Osteoblast (primary cell): ENCODE measurements at regions not wholly inside any gene's neighbourhood (a gene's known extent, or its start where the extent isn't known, plus 50 kb on each side); places are given as distances from the start of the nearest gene placed in this dataset.

Source experiments
- DNase-seq: peaks from one replicate; pipeline ENCODE4 v3.0.0; 2011; ENCODE audit warnings: low spot score, mixed read lengths; ENCODE audit not compliant: insufficient read length; ENCODE audit errors: missing footprints
- H2AFZ ChIP-seq: 2 replicates; pipeline ENCODE4 v1.6.0; 2011; ENCODE audit warnings: mild to moderate bottlenecking, low read length
- H3K27ac ChIP-seq: 2 replicates; pipeline ENCODE4 v1.5.1; 2011; ENCODE audit warnings: mild to moderate bottlenecking, low read depth, low read length, moderate library complexity
- H3K27me3 ChIP-seq: 2 replicates; pipeline ENCODE4 v1.6.0; 2012; ENCODE audit warnings: mild to moderate bottlenecking, control low read depth, inconsistent platforms, low read length, moderate library complexity; ENCODE audit not compliant: insufficient read depth
- H3K36me3 ChIP-seq: 2 replicates; pipeline ENCODE4 v1.5.1; 2011; ENCODE audit warnings: mild to moderate bottlenecking, low read length, control low read depth, moderate library complexity; ENCODE audit not compliant: insufficient read depth
- H3K4me1 ChIP-seq: 2 replicates; pipeline ENCODE4 v1.5.1; 2011; ENCODE audit warnings: mild to moderate bottlenecking, low read length, control low read depth, moderate library complexity; ENCODE audit not compliant: insufficient read depth
- H3K4me2 ChIP-seq: 2 replicates; pipeline ENCODE4 v1.6.0; 2011; ENCODE audit warnings: mild to moderate bottlenecking, low read length; ENCODE audit not compliant: insufficient read depth
- H3K4me3 ChIP-seq: fragments of 200-600 bp; sonication (generic); 3 replicates; pipeline ENCODE4 v1.5.1; 2012; ENCODE audit warnings: mild to moderate bottlenecking, low read length, inconsistent platforms; ENCODE audit not compliant: insufficient read depth
- H3K79me2 ChIP-seq: 2 replicates; pipeline ENCODE4 v1.6.0; 2012; ENCODE audit warnings: mild to moderate bottlenecking, low read length, control low read depth, inconsistent platforms; ENCODE audit not compliant: insufficient read depth
- H3K9me3 ChIP-seq: 2 replicates; pipeline ENCODE4 v1.5.1; 2011; ENCODE audit warnings: low read depth, low read length, control low read depth
- H4K20me1 ChIP-seq: 2 replicates; pipeline ENCODE4 v1.6.0; 2012; ENCODE audit warnings: mild to moderate bottlenecking, low read length, control low read depth; ENCODE audit not compliant: insufficient read depth
- TF ChIP-seq, protein P1 (sequence below): IDR thresholded peaks from 2 replicates; pipeline ENCODE4 v1.5.1; 2011; ENCODE audit warnings: mild to moderate bottlenecking, low read depth, low read length, moderate library complexity; ENCODE audit errors: extremely low read depth

- Histone ChIP-seq H3K79me2 (no peaks in the 10 kb centered on the region), H3K27ac (no peak overlapping the region), H3K27me3 (no peaks in the 10 kb centered on the region), H3K4me2 (no peak overlapping the region), H3K4me1 (no peaks in the 10 kb centered on the region), H3K4me3 (no peak overlapping the region), H2AFZ (no peak overlapping the region), H3K9me3 (peaks cover 5% of the 10 kb centered on the region), H3K36me3 (no peaks in the 10 kb centered on the region), H4K20me1 (no peaks in the 10 kb centered on the region)
- TF ChIP-seq, protein P1, sequence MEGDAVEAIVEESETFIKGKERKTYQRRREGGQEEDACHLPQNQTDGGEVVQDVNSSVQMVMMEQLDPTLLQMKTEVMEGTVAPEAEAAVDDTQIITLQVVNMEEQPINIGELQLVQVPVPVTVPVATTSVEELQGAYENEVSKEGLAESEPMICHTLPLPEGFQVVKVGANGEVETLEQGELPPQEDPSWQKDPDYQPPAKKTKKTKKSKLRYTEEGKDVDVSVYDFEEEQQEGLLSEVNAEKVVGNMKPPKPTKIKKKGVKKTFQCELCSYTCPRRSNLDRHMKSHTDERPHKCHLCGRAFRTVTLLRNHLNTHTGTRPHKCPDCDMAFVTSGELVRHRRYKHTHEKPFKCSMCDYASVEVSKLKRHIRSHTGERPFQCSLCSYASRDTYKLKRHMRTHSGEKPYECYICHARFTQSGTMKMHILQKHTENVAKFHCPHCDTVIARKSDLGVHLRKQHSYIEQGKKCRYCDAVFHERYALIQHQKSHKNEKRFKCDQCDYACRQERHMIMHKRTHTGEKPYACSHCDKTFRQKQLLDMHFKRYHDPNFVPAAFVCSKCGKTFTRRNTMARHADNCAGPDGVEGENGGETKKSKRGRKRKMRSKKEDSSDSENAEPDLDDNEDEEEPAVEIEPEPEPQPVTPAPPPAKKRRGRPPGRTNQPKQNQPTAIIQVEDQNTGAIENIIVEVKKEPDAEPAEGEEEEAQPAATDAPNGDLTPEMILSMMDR = no peak
- no peak for DNase-seq
Measured at GRCh38 chr6:66396549-66396948, 689.5 kb upstream of the EYS start.

DNA sequence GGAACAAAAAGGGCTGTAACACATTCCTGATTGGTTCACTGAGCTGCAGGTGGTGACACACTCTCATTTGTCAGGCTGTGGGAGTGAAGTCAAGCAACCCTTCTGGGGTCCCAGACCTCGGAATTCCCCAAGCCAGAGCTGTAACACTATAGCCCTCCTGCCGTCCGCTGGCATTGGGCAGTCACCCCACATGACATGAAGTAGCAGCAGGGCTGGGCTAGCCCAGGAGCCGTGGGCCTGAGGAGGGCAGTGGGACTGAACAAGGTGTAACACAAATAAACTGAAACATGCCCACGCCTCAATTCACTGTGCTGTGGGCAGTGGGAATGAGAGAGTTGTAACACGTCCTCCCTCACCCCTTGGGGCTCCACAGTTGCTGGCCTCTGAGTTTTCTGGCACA is 689.1 kb upstream of the EYS start:
- Histone ChIP-seq H3K27me3 (no peaks in the 10 kb centered on the region), H4K20me1 (no peaks in the 10 kb centered on the region), H2AFZ (no peak overlapping the region), H3K36me3 (no peaks in the 10 kb centered on the region), H3K4me1 (no peaks in the 10 kb centered on the region), H3K27ac (no peak overlapping the region), H3K9me3 (peaks cover 5% of the 10 kb centered on the region), H3K79me2 (no peaks in the 10 kb centered on the region), H3K4me3 (no peak overlapping the region), H3K4me2 (no peak overlapping the region)
- TF ChIP-seq, protein P1 = no peak
- no peak for DNase-seq

GRCh38 chr6:66390393-66390792 is 683.4 kb upstream of the EYS start:
- Histone ChIP-seq H3K4me1 (no peaks in the 10 kb centered on the region), H3K27me3 (no peaks in the 10 kb centered on the region), H4K20me1 (no peaks in the 10 kb centered on the region), H3K4me2 (no peak overlapping the region), H3K9me3 (no peaks in the 10 kb centered on the region), H3K79me2 (no peaks in the 10 kb centered on the region), H2AFZ (no peak overlapping the region), H3K27ac (no peak overlapping the region), H3K4me3 (no peak overlapping the region), H3K36me3 (no peaks in the 10 kb centered on the region)
- DNase-seq = no peak
- TF ChIP-seq, protein P1 = no peak

- H4K20me1 ChIP-seq = no peaks in the 10 kb centered on the region
- no peaks in the 10 kb centered on the region for H3K79me2 ChIP-seq
- H2AFZ ChIP-seq = no peak overlapping the region
- no peaks in the 10 kb centered on the region for H3K4me1 ChIP-seq
- no peak overlapping the region for H3K27ac ChIP-seq
- DNase-seq = no peak
- peaks cover 6% of the 10 kb centered on the region for H3K9me3 ChIP-seq
- H3K4me2 ChIP-seq = no peak overlapping the region
- no peaks in the 10 kb centered on the region for H3K36me3 ChIP-seq
- TF ChIP-seq, protein P1 = no peak
- H3K27me3 ChIP-seq = no peaks in the 10 kb centered on the region
- H3K4me3 ChIP-seq = no peak overlapping the region
Measured at GRCh38 chr6:66376001-66376400, 669.0 kb upstream of the EYS start.
